ENCODE measurements at regions not wholly inside any gene's neighbourhood (a gene's known extent, or its start where the extent isn't known, plus 50 kb on each side); places are given as distances from the start of the nearest gene placed in this dataset.

GRCh38 chr3:28036599-28037575 is 204.5 kb upstream of the CMC1 start:
- TF ChIP-seq, protein P1, sequence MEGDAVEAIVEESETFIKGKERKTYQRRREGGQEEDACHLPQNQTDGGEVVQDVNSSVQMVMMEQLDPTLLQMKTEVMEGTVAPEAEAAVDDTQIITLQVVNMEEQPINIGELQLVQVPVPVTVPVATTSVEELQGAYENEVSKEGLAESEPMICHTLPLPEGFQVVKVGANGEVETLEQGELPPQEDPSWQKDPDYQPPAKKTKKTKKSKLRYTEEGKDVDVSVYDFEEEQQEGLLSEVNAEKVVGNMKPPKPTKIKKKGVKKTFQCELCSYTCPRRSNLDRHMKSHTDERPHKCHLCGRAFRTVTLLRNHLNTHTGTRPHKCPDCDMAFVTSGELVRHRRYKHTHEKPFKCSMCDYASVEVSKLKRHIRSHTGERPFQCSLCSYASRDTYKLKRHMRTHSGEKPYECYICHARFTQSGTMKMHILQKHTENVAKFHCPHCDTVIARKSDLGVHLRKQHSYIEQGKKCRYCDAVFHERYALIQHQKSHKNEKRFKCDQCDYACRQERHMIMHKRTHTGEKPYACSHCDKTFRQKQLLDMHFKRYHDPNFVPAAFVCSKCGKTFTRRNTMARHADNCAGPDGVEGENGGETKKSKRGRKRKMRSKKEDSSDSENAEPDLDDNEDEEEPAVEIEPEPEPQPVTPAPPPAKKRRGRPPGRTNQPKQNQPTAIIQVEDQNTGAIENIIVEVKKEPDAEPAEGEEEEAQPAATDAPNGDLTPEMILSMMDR (IDR thresholded peaks at IDR 0.05; ENCODE audit: insufficient read depth, low read length), result no peak
- DNase-seq (ENCODE audit: low read depth), result no peak
- H3K4me3 ChIP-seq (ENCODE audit: low read depth, low read length), result no peak overlapping the region

DNA sequence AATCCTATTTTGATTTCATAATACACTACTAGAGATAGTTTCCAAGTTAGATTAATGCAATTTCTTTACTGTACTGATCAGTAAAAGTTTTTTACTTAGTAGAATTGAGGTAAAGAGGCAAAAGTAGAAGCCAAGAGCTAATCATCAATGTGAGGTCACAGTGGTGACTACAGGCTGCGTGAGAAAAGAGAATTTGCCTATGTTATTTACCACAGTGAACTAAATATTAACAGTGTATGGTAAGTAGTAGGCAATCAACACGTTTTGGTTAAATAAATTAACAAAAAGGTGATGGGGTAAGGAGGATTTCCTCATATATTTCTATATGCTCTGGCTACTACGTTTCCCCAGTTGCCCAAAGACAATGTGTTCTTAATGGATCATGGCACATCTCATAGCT is 202.2 kb upstream of the CMC1 start:
- TF ChIP-seq, protein P1 (IDR thresholded peaks at IDR 0.05; ENCODE audit: insufficient read depth, low read length), result no peak
- H3K4me3 ChIP-seq (ENCODE audit: low read depth, low read length), result no peak overlapping the region
- no peak for DNase-seq (ENCODE audit: low read depth)

GRCh38 chr3:28039829-28040228 is 201.6 kb upstream of the CMC1 start:
- no peak overlapping the region for H3K4me3 ChIP-seq (ENCODE audit: low read depth, low read length)
- TF ChIP-seq, protein P1 (IDR thresholded peaks at IDR 0.05; ENCODE audit: insufficient read depth, low read length), result no peak
- no peak for DNase-seq (ENCODE audit: low read depth)

DNA sequence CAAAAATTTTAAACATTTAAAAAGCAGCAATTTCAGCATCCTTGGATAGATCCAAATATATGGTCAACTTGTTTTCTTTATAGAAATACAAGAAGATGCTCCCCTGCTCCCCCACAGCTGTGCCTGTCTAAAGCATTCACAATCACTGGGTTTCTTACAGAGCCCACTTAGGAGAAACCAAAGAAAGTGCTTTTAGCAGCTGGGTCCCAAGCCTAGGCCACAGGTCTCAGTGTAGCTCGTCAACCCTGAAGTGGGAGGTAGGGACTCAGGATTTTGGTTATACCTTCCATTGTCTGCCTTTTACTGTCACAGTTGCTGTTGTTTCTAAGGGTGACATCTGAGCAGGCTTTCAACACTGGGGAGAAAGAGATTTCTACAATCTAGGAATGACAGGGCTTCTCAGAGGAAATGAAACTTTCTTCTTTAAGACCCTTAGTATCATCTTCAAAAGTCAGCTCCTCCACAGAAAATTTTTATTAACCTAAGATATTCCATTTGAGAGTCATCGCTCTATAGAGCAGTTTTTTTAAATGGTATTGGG is 199.3 kb upstream of the CMC1 start:
- TF ChIP-seq, protein P1 (IDR thresholded peaks at IDR 0.05; ENCODE audit: insufficient read depth, low read length), result no peak
- DNase-seq (ENCODE audit: low read depth), result no peak
- no peak overlapping the region for H3K4me3 ChIP-seq (ENCODE audit: low read depth, low read length)

DNA sequence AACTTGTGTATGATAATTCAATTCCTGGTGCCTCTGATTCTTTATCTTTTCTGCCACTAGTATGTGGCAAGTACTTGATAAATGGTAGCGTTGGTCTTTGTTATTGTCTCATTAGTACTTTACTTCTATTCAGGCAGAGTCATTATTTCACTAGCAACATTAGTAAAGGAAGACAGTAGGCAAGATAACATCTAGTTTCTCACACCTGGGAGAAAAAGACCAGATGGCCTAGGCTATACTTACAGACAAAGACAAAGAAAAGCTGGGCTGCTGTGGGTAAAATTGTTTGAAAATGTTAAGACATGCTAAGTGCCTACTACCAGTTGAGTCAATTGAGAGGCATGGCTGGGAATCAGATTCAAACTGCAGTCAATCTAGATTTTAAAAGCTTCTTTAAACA is 198.7 kb upstream of the CMC1 start:
- DNase-seq (ENCODE audit: low read depth), result no peak
- no peak overlapping the region for H3K4me3 ChIP-seq (ENCODE audit: low read depth, low read length)
- TF ChIP-seq, protein P1 (IDR thresholded peaks at IDR 0.05; ENCODE audit: insufficient read depth, low read length), result no peak

- H3K4me3 ChIP-seq (ENCODE audit: low read depth, low read length), result no peak overlapping the region
- TF ChIP-seq, protein P1 (IDR thresholded peaks at IDR 0.05; ENCODE audit: insufficient read depth, low read length), result no peak
- DNase-seq (ENCODE audit: low read depth), result peak; percentile 6
Observed at GRCh38 chr3:28050120-28050519, 191.3 kb upstream of the CMC1 start.
